ENCODE measurements at regions not wholly inside any gene's neighbourhood (a gene's known extent, or its start where the extent isn't known, plus 50 kb on each side); places are given as distances from the start of the nearest gene placed in this dataset.
"Not testable (repeated sequence)": the region's sequence is repeated elsewhere in the genome, so short reads cannot be mapped to it uniquely, and the experiment has no call there.

DNA sequence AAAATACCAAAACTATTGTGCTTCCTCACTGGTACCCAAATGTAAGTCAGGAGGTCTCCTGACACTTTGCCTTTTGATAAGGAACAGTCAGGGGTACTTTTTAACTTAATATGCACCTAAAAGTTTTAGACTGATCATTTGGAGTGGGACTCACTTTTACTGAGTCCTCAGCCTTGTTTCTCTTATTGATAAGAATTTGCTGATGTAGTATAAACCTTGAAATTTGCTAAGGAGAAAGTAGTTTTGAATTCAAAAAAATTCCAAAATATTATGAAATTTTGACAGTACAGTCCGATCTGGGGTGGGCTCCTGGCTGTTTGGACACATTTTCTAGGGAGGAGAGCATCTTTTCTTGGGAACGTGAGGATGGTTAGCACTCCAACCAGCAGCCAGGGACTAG lies 91.4 kb upstream of the GATB start:
- DNase-seq (ENCODE audit: low spot score): no peak

DNA sequence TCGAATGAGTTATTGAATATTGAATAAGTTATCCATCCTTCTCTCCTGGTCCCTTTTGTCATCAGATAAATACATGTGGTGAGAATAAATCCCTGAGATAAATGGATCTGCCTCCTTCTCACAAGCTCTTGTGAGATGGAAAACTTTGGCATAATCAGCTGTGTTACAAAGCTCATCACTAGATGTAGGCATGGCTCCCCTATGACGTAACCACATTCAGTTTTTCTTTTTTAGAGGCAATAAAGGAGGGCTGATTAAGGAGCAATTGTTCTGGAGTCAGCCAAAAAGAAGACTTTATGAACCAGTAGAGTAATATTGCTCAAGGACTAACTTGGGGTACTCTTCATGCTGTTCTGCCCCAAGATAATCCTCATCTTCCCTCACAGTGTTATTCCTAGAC lies 90.5 kb upstream of the GATB start:
- no peak for DNase-seq (ENCODE audit: low spot score)

DNA sequence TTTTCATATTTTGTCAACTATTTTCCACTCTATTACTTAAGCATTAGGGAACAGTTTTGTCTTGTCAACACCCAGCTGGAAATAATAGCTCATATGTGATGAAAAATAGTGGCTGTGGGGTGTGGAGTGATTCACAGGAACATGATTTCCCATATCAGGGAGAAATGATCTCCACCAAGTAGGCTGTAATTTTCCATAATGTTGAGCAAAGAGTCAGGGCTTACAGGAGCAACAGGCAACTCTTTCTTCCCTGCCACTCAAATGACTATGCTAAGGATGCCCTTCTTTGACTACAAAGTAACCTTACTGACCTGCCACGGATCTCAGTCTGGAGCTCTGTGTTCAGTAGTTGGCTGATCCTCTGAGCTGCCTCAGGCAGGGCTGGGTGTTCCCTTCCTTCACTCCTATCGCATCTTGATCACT lies 90.0 kb upstream of the GATB start:
- DNase-seq (ENCODE audit: low spot score): no peak

DNA sequence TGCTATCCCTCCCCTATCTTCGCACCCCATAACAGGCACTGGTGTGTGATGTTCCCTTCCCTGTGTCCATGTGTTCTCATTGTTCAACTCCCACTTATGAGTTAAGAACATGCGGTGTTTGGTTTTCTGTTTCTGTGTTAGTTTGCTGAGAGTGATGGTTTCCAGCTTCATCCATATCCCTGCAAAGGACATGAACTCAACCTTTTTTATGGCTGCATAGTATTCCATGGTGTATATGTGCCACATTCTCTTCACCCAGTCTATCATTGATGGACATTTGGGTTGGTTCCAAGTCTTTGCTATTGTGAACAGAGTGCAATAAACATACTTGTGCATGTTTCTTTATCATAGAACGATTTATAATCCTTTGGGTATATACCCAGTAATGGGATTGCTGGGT lies 84.7 kb upstream of the GATB start:
- not testable (repeated sequence) for DNase-seq (ENCODE audit: low spot score)

DNA sequence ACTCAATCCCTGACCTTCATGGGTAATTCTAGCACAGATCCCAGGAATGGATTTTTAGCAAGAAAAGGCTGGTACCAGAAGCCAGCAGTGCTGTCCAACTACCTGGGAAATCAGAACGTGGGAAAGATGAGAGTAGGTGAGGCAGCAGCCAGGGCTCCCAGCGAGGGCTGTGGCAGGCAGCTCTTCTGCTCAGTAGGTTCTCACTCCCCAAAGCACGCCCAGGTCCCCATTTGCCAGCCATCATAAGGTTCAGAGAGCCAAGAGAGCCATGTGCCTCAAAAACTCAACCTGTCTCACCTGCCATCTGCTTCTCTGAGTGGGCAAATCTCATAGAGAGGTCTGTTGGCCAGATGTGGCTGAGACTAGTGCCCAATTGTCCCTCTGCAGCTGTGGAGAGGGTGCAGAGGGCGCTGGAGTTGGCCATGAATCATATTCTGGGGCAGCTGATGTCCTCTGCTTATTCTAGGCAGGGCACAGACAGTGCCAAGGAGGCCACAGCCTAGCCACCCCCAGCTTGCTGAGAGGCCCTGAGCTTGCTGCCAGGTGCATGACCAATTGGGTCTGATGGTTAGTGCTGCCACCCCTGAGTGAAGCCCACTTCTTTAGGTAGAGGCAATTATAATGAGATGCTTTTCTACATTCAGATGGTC lies 81.7 kb upstream of the GATB start:
- no peak for DNase-seq (ENCODE audit: low spot score)

DNA sequence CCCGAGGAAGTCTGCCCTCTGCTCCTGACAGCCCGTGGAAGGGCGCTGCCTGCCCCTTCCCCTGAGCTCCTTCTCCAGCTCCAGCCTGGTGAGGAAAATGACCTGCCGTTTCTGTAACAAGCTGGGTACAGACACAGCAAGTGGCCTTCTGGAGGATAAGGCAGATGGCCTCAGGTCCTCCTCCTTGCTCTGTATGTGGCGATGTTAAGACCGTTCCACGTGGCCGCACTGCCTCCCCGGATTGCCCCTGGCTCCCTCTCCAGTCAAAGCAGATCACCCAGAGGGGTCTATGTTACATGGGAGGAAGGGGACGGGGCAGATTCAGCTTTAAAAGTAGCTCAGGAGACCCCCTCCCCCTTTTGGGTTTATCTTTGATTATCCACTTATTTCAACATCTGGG lies 80.3 kb upstream of the GATB start:
- DNase-seq (ENCODE audit: low spot score): no peak

DNA sequence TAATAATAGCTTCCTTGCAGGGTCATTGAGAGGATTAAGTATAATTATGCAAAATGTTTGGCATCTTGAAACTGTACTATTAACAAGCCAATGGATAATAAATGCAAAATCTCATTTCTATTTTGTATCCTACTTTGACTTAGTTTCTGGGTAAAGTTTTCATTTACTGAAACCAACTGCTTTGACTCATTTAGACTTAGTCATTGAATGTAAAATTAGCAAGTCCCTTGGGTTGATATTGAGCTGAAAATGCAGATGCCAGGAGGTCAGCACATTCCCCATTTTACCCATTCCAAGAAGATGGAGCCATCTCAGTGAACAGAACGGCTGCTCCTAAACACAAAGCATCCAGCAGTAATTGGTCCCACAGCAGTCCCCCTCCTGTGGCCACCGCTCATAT lies 74.7 kb upstream of the GATB start:
- DNase-seq (ENCODE audit: low spot score): no peak

DNA sequence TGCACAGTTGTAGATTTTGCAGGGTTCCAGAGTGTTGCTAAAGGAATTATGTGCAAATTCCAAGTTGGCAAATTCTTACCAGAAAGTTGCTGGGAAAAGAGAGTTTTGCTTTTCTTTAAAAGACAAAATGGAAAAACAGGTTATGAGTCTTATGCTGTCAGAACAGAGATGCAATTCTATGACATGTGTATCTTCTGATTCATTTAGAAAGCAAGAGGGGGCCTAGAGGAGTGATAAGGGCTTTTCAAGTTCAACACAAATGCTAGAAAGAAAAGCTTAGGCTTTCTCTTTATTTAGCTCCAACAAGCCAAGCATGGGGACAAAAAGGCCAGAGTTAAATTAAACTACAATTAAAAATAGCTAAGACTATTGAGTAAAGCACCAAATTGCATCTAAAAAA lies 72.4 kb upstream of the GATB start:
- no peak for DNase-seq (ENCODE audit: low spot score)

DNA sequence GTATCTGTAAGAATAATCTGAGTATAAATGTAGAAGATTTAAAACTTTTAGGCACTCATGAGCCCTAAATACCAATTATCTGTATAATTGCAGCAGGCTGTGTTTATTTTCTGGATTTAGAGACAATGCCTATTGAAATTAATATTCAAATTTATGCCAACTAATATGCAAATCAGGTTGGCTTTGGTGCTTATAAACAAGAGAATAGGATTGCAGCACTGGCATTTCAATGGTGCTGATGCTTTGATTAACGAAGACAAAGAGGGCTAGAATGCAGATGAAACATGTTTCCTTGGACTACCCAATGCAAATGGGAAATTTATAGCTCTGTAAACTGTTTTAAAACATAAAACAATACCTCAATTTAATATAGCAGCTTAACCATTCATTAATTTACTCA lies 70.7 kb upstream of the GATB start:
- DNase-seq (ENCODE audit: low spot score): no peak

DNA sequence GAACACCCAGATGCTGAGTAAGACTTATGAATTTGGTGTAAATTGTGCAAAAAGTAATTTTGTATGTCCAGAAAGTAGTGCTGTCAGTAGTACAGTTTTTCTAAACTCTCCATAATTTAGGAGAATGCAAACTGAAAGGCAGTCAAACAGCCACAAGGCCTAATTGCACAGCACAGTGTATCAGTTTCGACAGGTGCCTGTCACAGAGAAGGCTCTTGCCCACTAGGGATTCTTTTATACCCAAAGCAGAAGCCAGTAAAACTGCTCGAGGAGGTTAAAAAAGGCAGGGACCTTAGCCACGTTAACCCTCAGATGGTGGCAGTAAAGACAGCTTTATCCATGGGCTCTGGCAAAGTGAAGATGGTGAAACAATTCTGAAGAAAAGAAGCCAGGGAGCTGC lies 69.4 kb upstream of the GATB start:
- no peak for DNase-seq (ENCODE audit: low spot score)

DNA sequence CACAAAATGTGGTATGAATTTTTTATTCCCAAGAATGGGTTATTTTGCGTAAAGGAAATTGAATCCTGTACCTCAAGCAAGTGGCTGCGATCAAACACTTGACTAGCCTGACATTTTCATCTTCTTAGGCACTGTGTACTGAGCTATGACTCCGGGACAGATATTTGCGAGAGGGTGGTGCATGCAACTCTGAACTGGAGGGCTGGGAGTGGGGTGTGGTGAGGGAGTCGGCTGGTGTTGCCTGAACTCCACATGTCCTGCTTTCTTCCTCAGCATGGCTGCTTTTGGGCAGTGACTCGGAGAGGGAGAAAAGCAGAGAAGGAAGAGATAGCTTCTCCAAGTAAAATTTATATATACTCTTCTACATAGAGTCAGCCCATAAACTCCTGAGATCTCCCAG lies 68.5 kb upstream of the GATB start:
- no peak for DNase-seq (ENCODE audit: low spot score)

DNA sequence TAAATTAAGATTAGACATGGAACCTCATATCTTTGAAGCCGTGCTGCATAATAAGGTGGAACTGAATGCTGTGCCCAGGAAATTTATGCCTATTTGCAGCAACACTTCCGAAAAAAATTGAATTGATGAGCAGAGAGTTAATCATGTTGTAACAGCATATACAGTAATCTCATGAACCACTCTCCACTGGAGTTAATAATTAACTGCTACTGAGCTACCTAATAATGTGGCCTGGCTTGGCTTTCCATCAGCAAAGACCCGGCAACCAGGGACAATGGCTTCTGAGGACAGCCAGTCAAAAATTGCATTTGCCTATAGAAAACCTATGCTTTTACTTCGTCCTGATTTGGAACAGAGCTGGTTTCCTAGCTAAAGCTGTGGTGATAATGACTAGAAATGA lies 63.8 kb upstream of the GATB start:
- no peak for DNase-seq (ENCODE audit: low spot score)

DNA sequence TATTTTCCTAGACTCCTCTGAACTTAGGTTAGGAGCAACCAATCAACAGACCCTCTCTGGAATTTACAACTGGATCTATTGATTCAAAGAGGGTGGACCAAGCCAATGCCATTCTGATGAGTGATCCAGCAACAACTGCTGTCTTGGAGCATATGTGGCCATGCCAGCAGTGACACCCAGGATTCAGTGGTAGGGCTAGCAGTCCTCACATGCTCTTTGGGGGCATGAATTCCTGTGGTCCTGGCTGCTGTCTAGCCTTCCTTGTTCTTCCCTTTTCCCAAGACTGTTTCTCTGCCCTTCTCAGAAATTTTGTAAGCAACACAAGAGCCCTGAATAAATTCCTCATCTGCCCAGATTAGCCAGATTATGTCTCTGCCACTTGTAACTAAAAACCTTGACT lies 61.5 kb upstream of the GATB start:
- no peak for DNase-seq (ENCODE audit: low spot score)

DNA sequence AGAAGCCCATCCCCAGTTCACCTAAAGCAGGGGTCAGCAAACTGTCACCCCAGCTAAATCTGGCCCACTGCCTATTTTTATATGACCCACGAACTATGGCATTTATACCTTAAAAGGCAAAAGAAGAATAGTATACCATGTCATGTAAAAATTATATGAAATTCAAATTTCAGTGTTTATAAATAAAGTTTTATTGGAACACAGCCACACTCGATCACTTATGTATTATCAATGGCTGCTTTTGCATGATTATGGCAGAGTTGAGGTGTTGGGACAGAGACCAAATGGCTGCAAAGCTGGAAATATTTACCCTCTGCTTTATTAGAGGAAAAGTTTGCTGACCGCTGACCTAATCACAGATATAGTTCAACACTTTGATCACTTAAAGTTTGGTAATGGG lies 59.2 kb upstream of the GATB start:
- no peak for DNase-seq (ENCODE audit: low spot score)

DNA sequence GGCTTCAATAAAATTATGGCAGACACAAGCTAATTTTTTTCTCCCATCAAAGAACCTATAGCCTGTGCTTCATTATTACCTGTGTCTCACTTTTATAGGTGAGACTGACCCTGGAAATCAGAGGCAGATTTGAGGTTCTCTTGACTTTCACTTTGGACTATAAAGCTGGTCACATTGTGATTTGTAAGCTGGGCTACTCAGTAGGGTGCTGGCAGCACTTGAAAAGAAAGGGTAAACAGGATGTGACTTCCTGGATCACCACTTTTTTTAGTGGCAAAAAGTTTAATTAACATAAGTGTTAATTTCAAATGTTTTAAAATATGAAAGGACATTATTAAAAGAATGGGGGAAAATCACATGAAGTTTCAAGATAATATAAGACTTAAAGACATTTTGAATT lies 50.6 kb upstream of the GATB start:
- DNase-seq (ENCODE audit: low spot score): no peak

Data from mucosa of gallbladder (tissue), 1 donor.